Stomach (tissue), 8 donors: ENCODE measurements at regions not wholly inside any gene's neighbourhood (a gene's known extent, or its start where the extent isn't known, plus 50 kb on each side); places are given as distances from the start of the nearest gene placed in this dataset.
A peak's percentile ranks its signal among the peaks of the same experiment; 100 is the strongest.

Experiments
- DNase-seq, 2 donors: peaks; one replicate each; pipeline versions ENCODE4 v3.0.0 to v3.0.0-alpha.2; 2013 to 2019
- H3K27ac ChIP-seq, 5 donors: fragments of 200-600 bp in 4 of 5; sonication (generic) in 4 of 5; one replicate each; pipeline ENCODE4 v1.5.1; 2013 to 2019; ENCODE audit warnings: mild to moderate bottlenecking in 1 of 5, moderate library complexity in 1 of 5
- H3K27me3 ChIP-seq, 3 donors: fragments of 200-600 bp; sonication (generic); one replicate each; pipeline ENCODE4 v1.5.1; 2017 to 2019; ENCODE audit warnings: mixed run types in 1 of 3
- H3K36me3 ChIP-seq, 4 donors: fragments of 200-600 bp; sonication (generic); 1 replicate in 3 of 4; 2 replicates in 1 of 4; pipeline ENCODE4 v1.5.1; 2016 to 2019
- H3K4me1 ChIP-seq, 4 donors: fragments of 200-600 bp; sonication (generic); one replicate each; pipeline ENCODE4 v1.5.1; 2016 to 2019
- H3K4me3 ChIP-seq, 4 donors: fragments of 200-600 bp; sonication (generic) in 3 of 4; one replicate each; pipeline ENCODE4 v1.5.1; 2016 to 2019; ENCODE audit warnings: mild to moderate bottlenecking in 1 of 4
- H3K9me3 ChIP-seq, 4 donors: fragments of 200-600 bp; sonication (generic); one replicate each; pipeline ENCODE4 v1.5.1; 2016 to 2019
- CTCF ChIP-seq, 7 experiments: fragments of 450-650 bp in 4 of 7; fragments of 200-600 bp in 3 of 7; sonication (generic) in 3 of 7; IDR thresholded peaks; one replicate each; pipeline ENCODE4 v1.5.1; 2016 to 2019; ENCODE audit warnings: antibody characterized with exemption in 7 of 7, control low read depth in 2 of 7, mild to moderate bottlenecking in 1 of 7
- EP300 ChIP-seq: sonication (generic); formaldehyde crosslinking; IDR thresholded peaks from one replicate; pipeline ENCODE4 v1.6.1; 2017; ENCODE audit warnings: antibody characterized with exemption
- POLR2A ChIP-seq, 4 donors: fragments of 450-650 bp; IDR thresholded peaks; one replicate each; pipeline ENCODE4 v1.6.1; 2016; ENCODE audit warnings: antibody characterized with exemption in 4 of 4, control low read depth in 2 of 4, mild to moderate bottlenecking in 1 of 4, moderate library complexity in 1 of 4
- POLR2AphosphoS5 ChIP-seq, 3 donors: sonication (generic); formaldehyde crosslinking; IDR thresholded peaks; one replicate each; pipeline ENCODE4 v1.6.1; 2016; ENCODE audit warnings: antibody characterized with exemption in 3 of 3
- WGBS, 5 donors: extraction: QIAGEN DNeasy Blood & Tissue Kit in 3 of 5; methylation state at CpG; one replicate each; pipeline versions ENCODE4 v1.1.5 to v1.1.7; 2013 to 2018; 5-methylcytosine and 5-hydroxymethylcytosine counted together
- intact Hi-C: fragments of 100-400 bp; cut with DNase I; formaldehyde crosslinking; loops from one replicate; pipeline ENCODE4 v1.15.1; 2023; ENCODE audit warnings: low total_unique reads
- donor health status: healthy with polysubstance abuse.
- donor health status: Bipolar disorder and iron deficiency.
- donor health status: healthy.

- intact Hi-C loops = no loop called here
- WGBS, 5 donors = 90 to 98% (median 96%) methylated on average over 2 of the region's 2 CpGs
- peak in 1 of 2 donors; percentile 9 for DNase-seq
- Histone ChIP-seq H3K36me3 (no peaks in the 10 kb centered on the region), H3K27ac (no peak overlapping the region), H3K27me3 (peaks cover 0 to 52% (median 0%) of the 10 kb centered on the region in 3 donors), H3K4me1 (no peaks in the 10 kb centered on the region), H3K4me3 (no peak overlapping the region), H3K9me3 (no peaks in the 10 kb centered on the region)
- no peak for TF ChIP-seq CTCF (IDR thresholded peaks at IDR 0.05)
- no peak for TF ChIP-seq POLR2AphosphoS5 (IDR thresholded peaks at IDR 0.05)
- TF ChIP-seq POLR2A (IDR thresholded peaks at IDR 0.05) = no peak
- TF ChIP-seq EP300 = no peak
These were observed 189.2 kb downstream of the FOXD2 start for GRCh38 chr1:47627016-47627415.

GRCh38 chr1:47627471-47628370 is 189.9 kb downstream of the FOXD2 start:
- intact Hi-C loops = no loop called here
- Histone ChIP-seq H3K9me3 (no peaks in the 10 kb centered on the region), H3K4me1 (no peaks in the 10 kb centered on the region), H3K27ac (no peak overlapping the region), H3K4me3 (no peak overlapping the region), H3K27me3 (peaks cover 0 to 59% (median 0%) of the 10 kb centered on the region in 3 donors), H3K36me3 (no peaks in the 10 kb centered on the region)
- DNase-seq = peak; percentile 23 to 52
- WGBS, 5 donors = 65 to 75% (median 71%) methylated on average over 22 to 23 of the region's 23 CpGs
- TF ChIP-seq CTCF (IDR thresholded peaks at IDR 0.05) = no peak
- no peak for TF ChIP-seq POLR2A (IDR thresholded peaks at IDR 0.05)
- TF ChIP-seq POLR2AphosphoS5 (IDR thresholded peaks at IDR 0.05) = no peak
- TF ChIP-seq EP300 = no peak

- Histone ChIP-seq H3K4me1 (no peaks in the 10 kb centered on the region), H3K9me3 (no peaks in the 10 kb centered on the region), H3K36me3 (no peaks in the 10 kb centered on the region), H3K27ac (no peak overlapping the region), H3K27me3 (peaks cover 0 to 55% (median 0%) of the 10 kb centered on the region in 3 donors), H3K4me3 (no peak overlapping the region)
- no peak for TF ChIP-seq POLR2AphosphoS5 (IDR thresholded peaks at IDR 0.05)
- TF ChIP-seq CTCF (IDR thresholded peaks at IDR 0.05) = no peak
- 91 to 95% (median 94%) methylated on average over 3 of the region's 3 CpGs for WGBS, 5 donors
- intact Hi-C loops = no loop called here
- DNase-seq = no peak
These were observed 191.4 kb downstream of the FOXD2 start for GRCh38 chr1:47629201-47629600.

GRCh38 chr1:47630346-47630745 is 192.5 kb downstream of the FOXD2 start:
- H3K9me3 ChIP-seq = no peaks in the 10 kb centered on the region
- intact Hi-C loops = no loop called here
- H3K4me1 ChIP-seq = no peaks in the 10 kb centered on the region
- 91 to 99% (median 95%) methylated on average over 4 of the region's 4 CpGs; no CpG with 5 or more reads in 2 of the 5 donors for WGBS, 5 donors
- no peak for DNase-seq
- no peak overlapping the region for H3K27ac ChIP-seq
- peaks cover 0 to 55% (median 0%) of the 10 kb centered on the region in 3 donors for H3K27me3 ChIP-seq
- H3K36me3 ChIP-seq = no peaks in the 10 kb centered on the region
- no peak overlapping the region for H3K4me3 ChIP-seq
- no peak for TF ChIP-seq CTCF (IDR thresholded peaks at IDR 0.05)
